Transverse colon (tissue), 4 donors: ENCODE measurements at regions not wholly inside any gene's neighbourhood (a gene's known extent, or its start where the extent isn't known, plus 50 kb on each side); places are given as distances from the start of the nearest gene placed in this dataset.

Source experiments
- DNase-seq: peaks from one replicate; pipeline ENCODE4 v3.0.0-alpha.2; 2019
- H3K27ac ChIP-seq, 4 donors: fragments of 200-600 bp; sonication (generic); 2 replicates each; pipeline ENCODE4 v1.5.1; 2016 to 2018; ENCODE audit warnings: inconsistent platforms in 4 of 4
- H3K27me3 ChIP-seq: fragments of 200-600 bp; sonication (generic); 2 replicates; pipeline ENCODE4 v1.5.1; 2017; ENCODE audit warnings: inconsistent platforms
- H3K36me3 ChIP-seq, 4 donors: fragments of 200-600 bp; sonication (generic); 2 replicates each; pipeline ENCODE4 v1.5.1; 2017 to 2019; ENCODE audit warnings: inconsistent platforms in 4 of 4
- H3K4me1 ChIP-seq, 4 donors: fragments of 200-600 bp; sonication (generic); 2 replicates each; pipeline ENCODE4 v1.5.1; 2017 to 2020; ENCODE audit warnings: inconsistent platforms in 4 of 4
- H3K4me3 ChIP-seq, 4 donors: fragments of 200-600 bp; sonication (generic); 1 replicate in 1 of 4; 2 replicates in 3 of 4; pipeline versions ENCODE4 v1.5.1 to v1.6.1; 2017 to 2019; ENCODE audit warnings: inconsistent platforms in 4 of 4
- H3K9me3 ChIP-seq, 2 donors: fragments of 200-600 bp; sonication (generic); 2 replicates each; pipeline ENCODE4 v1.5.1; 2017 to 2019; ENCODE audit warnings: inconsistent platforms in 2 of 2
- EP300 ChIP-seq: sonication (generic); formaldehyde crosslinking; IDR thresholded peaks from one replicate; pipeline ENCODE4 v1.6.1; 2017; ENCODE audit warnings: antibody characterized with exemption, low read depth
- POLR2A ChIP-seq: fragments of 450-650 bp; IDR thresholded peaks from one replicate; pipeline ENCODE4 v1.6.1; 2016; ENCODE audit warnings: antibody characterized with exemption, mild to moderate bottlenecking, moderate library complexity
- POLR2AphosphoS5 ChIP-seq, 3 donors: sonication (generic); formaldehyde crosslinking; IDR thresholded peaks; one replicate each; pipeline ENCODE4 v1.6.1; 2016; ENCODE audit warnings: antibody characterized with exemption in 3 of 3
- WGBS, 2 donors: methylation state at CpG; one replicate each; pipeline ENCODE4 v1.1.5; 2018; ENCODE audit warnings: low coverage in 1 of 2; 5-methylcytosine and 5-hydroxymethylcytosine counted together
- in situ Hi-C, 4 donors: fragments of 200-750 bp; cut with MboI; loops; one replicate each; pipeline versions ENCODE4 v1.15.0 to v1.15.1; 2017; ENCODE audit warnings: low sequenced_read_pairs in 3 of 4, low pct_ligation_motif_present in 1 of 4, low pct_unique_long_range_greater_than_20kb in 1 of 4
- intact Hi-C: fragments of 100-400 bp; cut with DNase I; formaldehyde crosslinking; loops from one replicate; pipeline ENCODE4 v1.15.1; 2023; ENCODE audit warnings: low total_unique reads
- TF ChIP-seq, protein P1 (sequence below), 5 experiments: fragments of 200-600 bp in 3 of 5; fragments of 450-650 bp in 2 of 5; sonication (generic) in 3 of 5; IDR thresholded peaks; 1 replicate in 2 of 5; 2 replicates in 3 of 5; pipeline ENCODE4 v1.5.1; 2016 to 2017; ENCODE audit warnings: antibody characterized with exemption in 5 of 5, inconsistent platforms in 3 of 5, mild to moderate bottlenecking in 2 of 5, moderate library complexity in 1 of 5

DNA sequence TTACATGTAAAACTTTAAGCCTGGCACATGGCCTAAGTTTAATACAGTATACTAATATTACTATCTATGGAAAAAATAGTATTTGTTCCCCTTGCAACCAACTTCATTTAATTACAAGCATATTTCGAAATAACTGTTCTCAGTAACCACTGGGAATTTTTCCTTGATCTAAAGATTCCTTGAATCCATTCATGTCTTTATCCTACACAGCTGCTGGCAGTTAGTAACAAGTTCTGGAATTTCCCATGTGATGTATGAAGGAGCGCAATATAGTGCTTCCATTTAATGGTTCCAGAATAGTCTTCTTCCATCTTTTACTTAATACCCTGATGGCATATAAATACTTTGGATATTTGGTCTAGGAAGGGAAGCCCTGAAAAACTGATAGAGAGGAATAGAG is 136.5 kb downstream of the AASDH start:
- in situ Hi-C loops (no loop called here), intact Hi-C loops (no loop called here)
- no peak for DNase-seq
- Histone ChIP-seq H3K36me3 (no peaks in the 10 kb centered on the region), H3K27me3 (no peaks in the 10 kb centered on the region), H3K9me3 (no peaks in the 10 kb centered on the region), H3K4me3 (no peak overlapping the region), H3K27ac (no peak overlapping the region), H3K4me1 (no peaks in the 10 kb centered on the region)
- 82 to 88% methylated on average over 2 of the region's 2 CpGs for WGBS, 2 donors
- TF ChIP-seq POLR2A (no peak), POLR2AphosphoS5 (IDR thresholded peaks at IDR 0.05) (no peak), EP300 (no peak)
- TF ChIP-seq, protein P1, sequence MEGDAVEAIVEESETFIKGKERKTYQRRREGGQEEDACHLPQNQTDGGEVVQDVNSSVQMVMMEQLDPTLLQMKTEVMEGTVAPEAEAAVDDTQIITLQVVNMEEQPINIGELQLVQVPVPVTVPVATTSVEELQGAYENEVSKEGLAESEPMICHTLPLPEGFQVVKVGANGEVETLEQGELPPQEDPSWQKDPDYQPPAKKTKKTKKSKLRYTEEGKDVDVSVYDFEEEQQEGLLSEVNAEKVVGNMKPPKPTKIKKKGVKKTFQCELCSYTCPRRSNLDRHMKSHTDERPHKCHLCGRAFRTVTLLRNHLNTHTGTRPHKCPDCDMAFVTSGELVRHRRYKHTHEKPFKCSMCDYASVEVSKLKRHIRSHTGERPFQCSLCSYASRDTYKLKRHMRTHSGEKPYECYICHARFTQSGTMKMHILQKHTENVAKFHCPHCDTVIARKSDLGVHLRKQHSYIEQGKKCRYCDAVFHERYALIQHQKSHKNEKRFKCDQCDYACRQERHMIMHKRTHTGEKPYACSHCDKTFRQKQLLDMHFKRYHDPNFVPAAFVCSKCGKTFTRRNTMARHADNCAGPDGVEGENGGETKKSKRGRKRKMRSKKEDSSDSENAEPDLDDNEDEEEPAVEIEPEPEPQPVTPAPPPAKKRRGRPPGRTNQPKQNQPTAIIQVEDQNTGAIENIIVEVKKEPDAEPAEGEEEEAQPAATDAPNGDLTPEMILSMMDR (IDR thresholded peaks at IDR 0.05): no peak

DNA sequence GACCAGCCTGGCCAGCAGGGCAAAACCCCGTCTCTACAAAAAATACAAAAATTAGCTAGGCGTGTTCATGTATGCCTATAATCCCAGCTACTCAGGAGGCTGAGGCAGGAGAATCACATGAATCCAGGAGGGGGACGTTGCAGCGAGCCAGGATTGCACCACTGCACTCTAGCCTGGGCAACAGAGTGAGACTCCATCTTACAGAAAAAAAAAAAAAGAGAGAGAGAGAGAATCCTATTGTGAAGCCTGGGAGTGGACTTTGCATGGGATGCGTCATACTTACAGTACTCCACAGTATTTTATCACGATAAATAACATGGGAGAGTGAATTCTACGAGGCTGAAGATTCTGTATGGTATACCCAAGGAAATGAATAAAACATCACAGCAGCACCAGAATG is 139.6 kb downstream of the AASDH start:
- H3K9me3 ChIP-seq: no peaks in the 10 kb centered on the region
- no peaks in the 10 kb centered on the region for H3K27me3 ChIP-seq
- in situ Hi-C loops (no loop called here), intact Hi-C loops (no loop called here)
- no peak overlapping the region for H3K27ac ChIP-seq
- H3K4me3 ChIP-seq: no peak overlapping the region
- TF ChIP-seq EP300 (no peak), POLR2AphosphoS5 (IDR thresholded peaks at IDR 0.05) (no peak), POLR2A (no peak)
- TF ChIP-seq, protein P1 (IDR thresholded peaks at IDR 0.05): no peak
- H3K4me1 ChIP-seq: no peaks in the 10 kb centered on the region
- no peaks in the 10 kb centered on the region for H3K36me3 ChIP-seq
- 83 to 85% methylated on average over 3 to 7 of the region's 7 CpGs for WGBS, 2 donors
- no peak for DNase-seq

DNA sequence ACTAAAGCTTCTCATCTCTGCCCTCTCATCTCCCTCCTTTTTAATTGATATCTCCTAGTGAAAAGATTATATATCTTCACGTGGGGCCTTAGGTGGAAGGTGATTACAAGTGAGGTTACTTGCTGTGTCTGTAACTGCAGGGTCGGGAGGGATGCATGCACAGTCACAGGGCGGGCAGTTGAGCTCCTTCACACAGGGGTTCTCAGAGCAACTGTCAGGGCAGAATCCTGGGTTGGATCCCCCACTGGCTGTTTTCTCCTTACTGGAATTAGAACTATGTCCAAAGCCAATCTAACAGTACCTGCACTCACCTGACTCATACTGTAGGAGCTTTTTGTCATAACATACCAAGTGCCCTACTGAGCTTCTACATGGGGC is 141.1 kb downstream of the AASDH start:
- TF ChIP-seq POLR2A: no peak
- TF ChIP-seq, protein P1 (IDR thresholded peaks at IDR 0.05): no peak
- 83 to 85% methylated on average over 3 of the region's 3 CpGs for WGBS, 2 donors
- Histone ChIP-seq H3K36me3 (no peaks in the 10 kb centered on the region), H3K27ac (no peak overlapping the region), H3K4me3 (no peak overlapping the region), H3K4me1 (peaks cover 0 to 9% (median under 1%) of the 10 kb centered on the region in 4 donors), H3K9me3 (no peaks in the 10 kb centered on the region), H3K27me3 (no peaks in the 10 kb centered on the region)
- intact Hi-C loops: no loop called here
- in situ Hi-C loops: no loop called here
- no peak for DNase-seq

DNA sequence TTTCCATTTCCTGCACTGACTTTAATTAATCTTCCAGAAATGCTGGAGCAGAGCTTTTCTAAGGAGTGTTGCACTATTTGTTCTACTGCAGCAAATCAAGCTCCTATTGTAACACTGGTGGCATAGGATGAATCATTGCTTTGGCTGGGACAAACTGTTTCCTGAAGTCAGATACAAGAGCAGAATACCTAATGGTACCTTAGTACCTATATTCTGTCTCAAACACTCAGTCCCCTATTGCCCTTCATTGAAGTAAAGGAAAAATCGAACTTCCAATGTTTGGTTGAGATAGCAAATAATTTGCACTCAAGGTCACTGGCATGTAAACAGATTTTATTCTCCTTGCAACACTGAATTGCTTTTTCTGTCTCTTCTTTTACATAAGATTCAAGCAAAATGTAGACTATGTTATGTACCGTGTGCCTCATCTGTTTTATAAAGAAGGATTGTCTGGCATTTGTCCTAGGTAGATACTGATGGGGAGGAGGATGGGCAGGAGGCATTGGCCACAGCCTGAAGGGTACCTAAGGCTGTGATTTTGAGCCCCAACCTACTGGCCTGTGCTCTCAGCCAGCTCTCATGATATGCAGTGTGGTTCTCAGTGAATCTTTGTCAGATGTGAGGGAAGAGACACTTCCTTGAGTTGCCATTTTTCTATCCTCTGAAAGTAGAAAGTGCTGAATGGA is 141.6 kb downstream of the AASDH start:
- H3K9me3 ChIP-seq: no peaks in the 10 kb centered on the region
- H3K27ac ChIP-seq: no peak overlapping the region
- no peak for DNase-seq
- no peaks in the 10 kb centered on the region for H3K36me3 ChIP-seq
- no peak for TF ChIP-seq EP300
- TF ChIP-seq, protein P1 (IDR thresholded peaks at IDR 0.05): no peak
- TF ChIP-seq POLR2A: no peak
- TF ChIP-seq POLR2AphosphoS5 (IDR thresholded peaks at IDR 0.05): no peak
- peaks cover 0 to 13% (median 3%) of the 10 kb centered on the region in 4 donors for H3K4me1 ChIP-seq
- no peak overlapping the region for H3K4me3 ChIP-seq
- intact Hi-C loops: no loop called here
- in situ Hi-C loops: no loop called here
- H3K27me3 ChIP-seq: no peaks in the 10 kb centered on the region
- WGBS, 2 donors: 69 to 80% methylated on average over 1 to 2 of the region's 2 CpGs
